HK-2 (cell line): ENCODE measurements at regions not wholly inside any gene's neighbourhood (a gene's known extent, or its start where the extent isn't known, plus 50 kb on each side); places are given as distances from the start of the nearest gene placed in this dataset.
"Not testable (repeated sequence)": the region's sequence is repeated elsewhere in the genome, so short reads cannot be mapped to it uniquely, and the experiment has no call there.

ENCODE experiments used
- DNase-seq: peaks from one replicate; pipeline ENCODE4 v3.0.0-alpha.2; 2018; ENCODE audit not compliant: unreplicated experiment

DNA sequence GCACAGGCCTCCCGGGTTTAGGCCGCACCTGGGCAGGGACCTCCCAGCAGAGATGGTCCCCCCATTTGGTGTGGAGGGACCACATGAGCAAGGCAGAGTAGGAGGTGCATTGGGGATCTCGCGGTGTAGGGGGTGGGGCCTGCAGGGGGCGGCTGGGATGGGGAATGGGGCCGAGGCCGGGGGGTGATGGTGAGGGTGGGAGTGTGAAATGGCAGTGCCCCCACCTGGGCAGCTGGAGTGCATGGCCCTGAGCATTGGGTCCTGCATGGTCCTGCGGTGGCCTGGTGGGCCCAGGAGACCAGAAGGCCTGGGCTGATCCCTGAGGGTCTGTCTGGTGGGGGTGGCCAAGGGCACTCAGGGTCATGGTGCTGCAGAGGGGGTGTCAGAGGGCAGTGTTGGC, 111.8 kb downstream of the KIF26A start:
- DNase-seq = no peak

DNA sequence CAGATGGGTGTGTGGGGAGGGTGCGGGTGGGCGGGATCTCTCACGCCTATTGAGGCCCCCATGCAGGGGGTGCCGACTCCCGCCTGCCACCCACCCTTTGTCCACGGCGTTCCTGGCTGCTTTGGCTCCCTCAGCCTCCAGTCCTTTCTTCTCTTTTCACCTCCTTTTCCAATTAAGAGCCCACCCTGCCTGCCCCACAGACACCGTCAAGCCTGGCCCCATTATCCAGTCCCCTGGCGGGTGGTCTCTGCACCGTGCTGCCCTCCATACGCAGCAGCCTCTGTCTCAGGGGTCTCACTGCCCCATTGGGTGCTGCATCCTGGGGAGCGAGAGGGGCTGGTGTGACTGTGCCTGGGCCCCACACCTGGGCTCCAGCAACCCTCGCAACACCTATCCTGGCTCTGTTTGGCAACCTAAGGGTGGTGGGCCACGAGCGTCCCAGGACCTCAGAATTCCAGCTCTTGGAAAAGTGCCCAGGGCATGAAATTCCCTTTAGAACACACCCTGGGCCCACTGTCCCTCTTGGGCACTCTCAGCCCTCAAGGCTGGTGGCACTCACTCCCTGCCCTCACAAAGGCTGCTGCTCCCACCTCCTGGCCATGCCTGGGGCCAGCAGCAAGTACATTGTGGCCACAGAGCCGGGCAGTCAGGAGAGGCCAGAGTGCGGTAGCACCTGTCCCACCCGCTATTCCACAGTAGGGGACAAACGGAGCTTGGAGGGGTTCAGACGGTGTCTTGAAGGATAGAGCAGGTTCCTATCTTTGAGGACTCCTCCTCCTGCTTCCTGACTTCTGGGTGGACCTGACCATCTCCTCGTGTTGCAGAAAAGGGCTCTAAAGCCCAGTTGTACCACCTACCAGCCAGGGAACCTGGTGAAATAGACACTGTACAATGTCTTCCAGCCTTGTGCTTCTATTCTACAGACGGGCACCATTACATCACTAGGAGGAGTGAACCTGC, 114.1 kb downstream of the KIF26A start:
- DNase-seq = no peak

DNA sequence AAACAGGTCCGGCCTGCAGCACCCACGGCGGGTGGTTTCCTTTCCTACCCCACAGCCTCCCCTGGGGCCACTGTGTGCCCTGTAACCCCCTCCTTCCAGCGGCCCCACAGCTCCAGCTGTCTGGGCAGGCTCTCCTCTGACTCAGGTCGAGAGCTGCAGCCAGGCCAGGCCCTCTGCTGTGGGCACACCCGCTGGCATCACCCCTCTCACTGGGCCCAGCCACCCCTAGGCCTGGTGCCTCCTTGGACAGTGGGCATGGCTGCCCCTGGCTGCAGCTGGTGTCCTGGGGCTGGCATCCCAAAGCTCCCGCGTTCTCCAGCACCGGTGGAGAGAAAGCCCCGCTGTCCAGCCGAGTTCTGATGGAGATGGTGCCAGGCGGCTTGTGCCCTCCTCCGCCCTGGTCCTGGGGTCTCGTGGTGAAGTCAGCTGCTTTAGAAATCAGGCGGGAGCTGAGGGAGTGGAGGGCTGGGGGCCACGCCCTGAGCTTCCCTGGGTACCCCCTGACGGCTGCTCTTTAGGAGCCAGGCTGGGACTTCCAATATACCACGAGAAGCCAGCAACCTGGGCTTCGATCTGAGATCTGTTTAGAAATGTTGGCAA, 114.9 kb downstream of the KIF26A start:
- DNase-seq = no peak

DNA sequence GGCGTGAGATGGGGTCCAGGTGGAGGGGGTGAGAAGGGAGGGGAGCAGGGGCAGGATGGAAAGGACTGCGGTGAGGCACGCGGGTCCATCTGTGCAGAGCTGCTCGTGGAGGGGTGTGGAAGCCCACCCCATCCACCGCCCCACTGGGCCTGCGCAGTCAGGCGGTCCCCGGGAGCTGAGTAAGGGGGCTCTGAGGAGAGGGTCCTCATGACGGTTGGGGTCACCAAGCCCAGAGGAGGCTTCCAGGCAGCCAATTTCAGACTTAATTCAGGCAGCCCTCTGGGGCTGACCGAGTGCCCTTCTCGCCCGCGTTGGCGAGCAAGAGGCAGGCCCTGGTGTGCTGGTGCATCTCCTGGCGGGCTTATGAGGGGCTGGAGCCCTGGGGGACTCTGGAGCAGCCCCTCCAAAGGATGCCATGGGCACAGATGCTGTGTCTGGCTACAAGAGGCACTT, 115.5 kb downstream of the KIF26A start:
- no peak for DNase-seq

DNA sequence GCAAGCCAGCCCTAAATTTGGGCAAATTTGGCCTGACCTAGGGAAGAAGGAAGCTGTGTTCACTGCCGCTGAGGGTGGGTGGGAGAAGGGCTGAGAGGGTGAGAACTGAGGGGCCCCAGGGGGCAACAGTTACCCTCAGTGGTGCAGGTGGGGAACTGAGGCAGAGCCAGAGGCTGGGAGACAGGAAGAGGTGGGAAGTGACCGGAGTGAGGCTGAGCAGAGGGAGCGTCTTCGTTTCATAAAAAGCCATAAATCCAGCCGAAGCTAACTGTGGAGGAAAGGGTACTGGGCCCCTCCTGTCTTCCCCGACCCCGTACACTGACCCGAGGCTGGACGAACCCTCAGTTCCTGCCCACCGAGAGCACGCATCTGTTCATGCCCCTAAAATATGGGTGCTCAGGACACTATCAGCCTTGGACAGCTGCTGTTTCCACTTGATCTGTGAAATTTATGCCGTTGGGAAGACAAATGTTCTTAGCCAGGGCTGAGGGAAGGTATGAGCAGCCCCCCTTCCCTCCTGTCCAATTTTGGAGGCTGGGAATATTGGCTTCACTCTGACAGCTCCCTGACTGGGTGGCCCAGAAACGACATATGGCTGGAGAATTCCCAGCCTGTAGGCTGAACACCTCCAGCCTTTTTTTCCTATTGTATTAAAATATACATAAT, 116.5 kb downstream of the KIF26A start:
- no peak for DNase-seq

DNA sequence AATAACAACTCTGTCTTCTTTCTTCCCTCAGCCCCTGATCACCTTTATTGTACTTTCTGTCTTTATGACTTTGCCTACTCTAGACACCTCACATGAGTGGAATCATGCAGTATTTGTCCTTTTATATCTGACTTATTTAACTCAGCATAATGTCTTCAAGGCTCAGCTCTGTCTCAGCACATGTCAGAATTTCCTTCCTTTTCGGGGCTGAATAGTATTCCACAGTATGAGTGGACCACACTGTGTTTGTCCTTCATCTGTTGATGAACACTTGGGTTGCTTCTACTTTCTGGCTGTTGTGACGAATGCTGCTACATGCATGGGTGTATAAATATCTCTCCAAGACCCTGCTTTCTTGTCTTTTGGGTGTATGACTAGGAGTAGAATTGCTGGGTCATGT, 117.6 kb downstream of the KIF26A start:
- DNase-seq = no peak

DNA sequence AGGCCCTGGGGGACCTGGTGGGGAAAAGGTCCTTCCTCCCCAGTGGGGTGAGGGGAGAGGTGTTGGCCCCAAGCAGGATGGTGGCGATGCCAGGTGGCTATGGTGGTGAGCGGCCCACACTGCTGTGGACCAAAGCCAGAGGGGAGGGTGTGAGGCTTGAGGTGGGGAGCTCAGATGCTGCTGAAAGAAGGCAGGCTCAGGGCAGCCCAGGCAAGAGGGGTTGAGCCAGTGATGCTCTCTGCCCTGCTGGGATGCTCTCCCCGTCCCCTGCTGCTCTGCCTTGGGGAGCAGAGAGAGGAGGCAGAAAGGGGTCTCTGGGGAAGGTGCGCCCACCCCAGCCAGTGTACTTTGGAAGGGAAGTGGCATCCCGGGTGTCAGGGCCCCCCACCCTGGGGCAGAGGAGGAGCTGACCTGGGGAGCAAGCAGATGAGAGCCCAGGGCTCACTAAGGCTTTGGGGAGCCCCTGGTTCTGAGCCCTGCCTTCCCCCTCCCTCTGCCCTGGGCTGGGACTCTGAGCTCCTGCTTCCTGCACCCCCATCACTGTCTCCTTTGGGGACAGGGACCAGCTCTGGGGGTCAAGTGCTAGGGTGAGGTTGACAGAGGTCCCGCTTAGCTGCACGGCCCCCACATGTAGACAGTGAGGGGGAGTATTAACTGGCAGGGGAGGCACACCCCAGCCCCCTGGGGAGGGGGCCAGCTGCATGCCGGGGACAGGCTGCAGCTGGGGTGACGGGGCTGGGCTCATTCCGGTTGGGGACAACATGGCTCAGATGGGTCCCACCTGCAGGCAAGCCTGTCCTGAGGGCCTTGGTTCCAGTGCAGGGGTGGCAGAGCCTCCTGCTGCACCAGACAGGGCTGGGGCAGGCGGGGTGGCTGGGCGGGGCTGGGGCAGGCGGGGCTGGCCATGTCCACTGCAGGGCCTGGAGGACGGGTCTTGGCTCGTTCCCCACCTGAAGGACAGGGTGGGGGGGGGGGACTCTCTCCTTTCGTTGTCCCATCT, 124.4 kb downstream of the KIF26A start:
- no peak for DNase-seq

DNA sequence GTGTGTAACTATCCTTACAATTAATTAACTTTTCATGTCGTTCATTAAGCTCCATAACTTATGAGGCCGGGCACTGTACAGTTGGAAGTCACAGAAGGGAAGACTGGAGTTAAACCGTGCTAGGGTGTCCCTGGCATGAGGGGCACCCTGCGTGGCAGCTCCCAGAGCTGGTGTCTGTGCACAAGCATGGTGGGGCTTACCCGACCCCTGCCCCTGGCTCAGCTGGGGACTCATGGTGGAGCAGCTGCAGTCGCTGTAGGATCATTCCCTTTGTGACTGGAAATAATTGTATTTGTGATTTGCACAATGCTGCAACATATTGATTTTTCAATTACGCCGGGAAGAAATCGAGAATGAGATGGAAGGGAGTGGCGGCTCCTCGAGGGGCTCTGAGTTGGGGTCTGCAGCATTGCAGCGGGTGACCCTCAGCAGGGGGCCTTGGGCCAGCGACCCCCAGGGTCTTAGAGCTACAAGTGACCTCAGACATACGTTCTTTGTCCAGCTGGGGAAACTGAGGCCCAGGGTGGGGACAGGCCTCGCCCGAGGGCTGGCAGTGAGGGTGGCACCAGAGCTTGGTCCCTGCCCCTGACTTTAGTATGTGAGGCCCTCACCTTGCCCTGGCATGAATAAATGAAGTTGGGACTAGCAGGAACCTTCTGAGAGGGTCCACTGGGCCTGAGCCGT, 125.4 kb downstream of the KIF26A start:
- DNase-seq = no peak

DNA sequence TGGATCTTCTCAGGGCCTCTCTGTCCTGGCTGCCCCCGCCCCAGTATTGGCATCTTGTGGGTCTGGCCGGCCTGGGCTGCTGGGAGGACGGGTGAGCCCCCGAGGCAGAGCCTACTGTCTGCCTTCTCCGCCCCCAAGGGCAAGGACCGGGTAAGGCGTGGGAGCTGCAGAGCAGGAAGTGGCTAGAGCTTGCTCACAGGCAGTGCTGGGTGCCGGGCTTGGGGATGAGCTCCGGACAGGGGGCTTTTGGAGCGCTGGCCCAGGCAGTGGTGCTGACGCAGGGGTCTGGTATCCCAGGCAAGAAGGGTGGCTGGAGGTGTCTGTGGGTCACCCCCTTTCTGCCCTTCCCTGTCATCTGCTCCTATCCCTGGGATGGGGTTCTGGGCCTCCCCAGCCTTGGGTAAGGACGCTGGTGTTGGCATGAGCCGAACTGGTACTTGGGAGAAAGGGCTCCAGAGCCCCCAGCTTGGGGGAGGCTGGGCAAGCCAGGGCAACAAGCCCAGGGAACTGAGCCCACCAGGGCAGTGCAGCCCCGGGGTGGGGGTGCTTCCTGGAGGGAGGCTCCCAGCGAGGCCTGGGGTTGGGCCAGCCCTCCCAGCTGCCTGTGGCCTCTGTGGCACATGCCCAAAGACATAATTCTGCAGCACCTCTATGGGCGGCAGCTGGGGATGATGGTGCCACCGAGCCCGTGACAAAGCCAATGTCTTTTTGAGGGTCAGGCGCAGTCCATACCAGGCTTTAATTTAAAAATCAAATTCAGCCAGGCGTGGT, 126.3 kb downstream of the KIF26A start:
- DNase-seq = no peak

DNA sequence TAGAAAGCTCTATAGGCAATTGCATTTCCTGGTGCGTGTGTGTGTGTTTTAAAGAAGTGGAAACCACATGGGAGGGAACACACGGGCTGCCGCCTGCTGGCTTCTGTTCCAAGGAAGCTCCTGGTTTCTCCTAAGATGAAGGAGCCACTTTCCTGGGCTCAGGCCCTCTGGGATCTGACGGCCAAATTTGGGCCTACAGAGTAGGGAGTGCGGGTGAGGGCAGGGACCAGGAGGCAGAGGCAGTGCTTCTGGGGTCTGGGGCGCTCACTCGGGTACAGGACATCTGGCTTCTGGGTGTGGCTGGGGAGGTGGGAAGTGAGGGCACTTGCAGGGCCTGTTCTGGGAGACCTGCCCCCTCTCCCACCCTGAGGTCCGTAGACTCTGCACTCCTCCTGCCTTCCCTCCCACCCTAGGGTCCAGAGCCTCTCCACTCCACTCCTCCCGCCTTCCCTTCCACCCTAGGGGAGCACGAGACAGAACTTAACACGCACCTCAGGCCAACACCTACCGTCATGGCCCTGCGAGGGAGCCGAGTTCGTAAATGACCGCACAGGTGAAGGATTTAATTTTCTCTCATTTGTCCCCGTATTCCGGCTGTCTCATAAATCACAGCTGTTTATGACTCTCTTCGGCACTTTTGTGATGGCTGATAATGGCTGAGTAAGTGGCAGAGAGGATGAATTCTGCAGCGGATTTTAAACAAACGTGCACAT, 127.7 kb downstream of the KIF26A start:
- no peak for DNase-seq

DNA sequence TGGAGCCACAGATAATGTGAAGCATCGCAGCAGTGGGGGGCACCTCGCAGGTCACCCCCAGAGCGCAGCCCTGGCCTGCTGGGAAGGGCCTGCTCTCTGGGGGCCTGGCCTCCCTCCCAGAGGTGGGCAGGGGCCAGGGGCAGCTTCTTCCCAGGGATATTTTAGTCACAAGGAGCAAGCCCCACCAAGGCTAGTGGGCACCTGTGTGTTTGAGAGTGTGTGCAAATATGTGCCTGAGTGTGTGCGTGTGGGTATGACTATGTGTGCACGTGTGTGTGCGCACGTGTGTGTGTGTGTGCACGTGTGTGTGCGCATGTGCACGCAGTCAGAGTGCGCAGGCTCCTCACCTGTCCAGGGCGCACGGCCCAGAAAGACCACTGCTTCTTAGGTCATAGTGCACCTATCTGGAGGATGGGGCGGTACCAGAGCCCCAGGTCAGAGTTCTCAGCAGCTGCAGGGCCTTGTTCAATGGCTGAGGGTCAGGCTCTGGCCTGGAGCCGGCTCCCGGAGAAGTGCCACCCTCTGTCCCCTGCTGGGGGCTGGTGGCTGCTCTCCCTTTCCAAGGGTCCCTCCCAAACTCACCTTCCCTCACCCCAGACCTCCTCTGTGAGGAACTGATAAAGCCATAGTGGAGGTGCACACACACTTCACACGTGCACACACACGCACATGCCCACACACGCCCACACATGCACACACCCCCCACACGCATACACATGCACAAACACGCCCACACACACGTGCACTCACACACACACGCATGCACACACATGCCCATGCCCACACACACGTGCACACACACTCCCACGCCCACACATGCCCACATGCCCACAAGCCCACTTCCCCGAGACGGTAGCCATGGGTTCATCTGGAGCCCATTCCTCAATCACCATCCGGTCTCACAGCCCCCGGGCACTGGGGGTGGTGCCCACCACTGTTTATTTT, 128.5 kb downstream of the KIF26A start:
- DNase-seq = no peak

DNA sequence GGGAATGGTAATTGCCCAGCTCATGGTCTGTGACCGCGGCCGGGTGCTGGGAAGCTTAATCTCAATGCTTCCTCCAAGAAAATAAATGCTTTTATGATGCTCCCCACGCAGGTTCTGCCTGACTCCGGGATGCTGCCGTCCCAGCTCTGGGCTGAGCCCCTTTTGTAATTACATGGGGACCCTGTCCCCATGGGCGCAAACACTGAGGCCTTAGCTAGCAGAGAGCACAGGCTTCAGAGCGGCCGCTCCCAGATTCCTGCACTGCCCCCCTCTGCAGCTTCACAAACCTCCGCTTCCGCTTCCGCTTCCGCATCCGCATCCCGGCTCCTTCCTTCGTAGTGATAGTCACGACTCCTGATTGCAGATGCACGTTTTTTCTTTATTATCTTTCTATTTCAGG, 129.5 kb downstream of the KIF26A start:
- no peak for DNase-seq

DNA sequence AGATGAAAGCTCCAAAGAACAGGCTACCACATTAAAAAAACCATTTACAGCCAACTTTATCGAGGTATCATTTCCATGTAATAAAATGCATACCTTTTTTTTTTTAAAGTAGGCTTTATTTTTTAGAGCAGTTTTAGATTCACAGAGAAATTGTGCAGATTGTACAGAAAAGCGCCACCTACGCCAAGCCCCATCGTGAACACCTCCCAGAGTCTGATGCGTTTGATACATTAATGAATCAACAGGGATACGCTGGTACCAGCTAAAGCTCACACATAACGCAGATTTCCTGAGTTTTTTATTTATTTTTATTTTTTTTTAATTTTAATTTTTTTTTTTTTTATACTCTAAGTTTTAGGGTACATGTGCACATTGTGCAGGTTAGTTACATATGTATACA, 129.9 kb downstream of the KIF26A start:
- DNase-seq = no peak

DNA sequence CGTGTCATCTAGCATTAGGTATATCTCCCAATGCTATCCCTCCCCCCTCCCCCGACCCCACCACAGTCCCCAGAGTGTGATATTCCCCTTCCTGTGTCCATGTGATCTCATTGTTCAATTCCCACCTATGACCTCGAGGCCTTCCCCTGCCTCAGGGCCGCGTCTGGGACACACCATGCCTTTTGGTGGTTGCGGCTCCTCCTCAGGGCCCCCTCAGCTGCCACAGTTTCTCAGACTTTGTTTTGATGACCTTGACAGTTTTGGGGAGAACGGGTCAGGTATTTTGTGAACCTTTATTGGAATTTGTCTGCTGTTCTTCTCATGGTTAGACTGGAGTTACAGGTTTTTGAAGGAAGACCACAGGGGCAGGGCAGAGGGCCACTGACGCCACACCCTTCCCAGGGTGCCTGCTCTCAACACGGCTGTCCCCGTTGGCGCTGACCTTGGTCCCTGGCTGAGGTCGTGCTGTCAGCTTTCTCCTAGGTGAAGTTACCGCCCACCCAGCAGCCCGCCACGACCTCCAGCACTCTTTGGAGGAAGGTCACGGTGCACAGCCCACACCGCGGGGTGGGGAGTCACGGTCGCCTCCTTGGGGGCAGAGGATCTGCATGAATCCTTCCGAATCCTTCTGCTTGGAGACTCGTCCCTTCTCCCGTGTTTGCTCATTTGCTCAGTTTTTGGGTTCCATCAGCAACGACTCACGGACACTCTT, 130.5 kb downstream of the KIF26A start:
- DNase-seq = no peak

DNA sequence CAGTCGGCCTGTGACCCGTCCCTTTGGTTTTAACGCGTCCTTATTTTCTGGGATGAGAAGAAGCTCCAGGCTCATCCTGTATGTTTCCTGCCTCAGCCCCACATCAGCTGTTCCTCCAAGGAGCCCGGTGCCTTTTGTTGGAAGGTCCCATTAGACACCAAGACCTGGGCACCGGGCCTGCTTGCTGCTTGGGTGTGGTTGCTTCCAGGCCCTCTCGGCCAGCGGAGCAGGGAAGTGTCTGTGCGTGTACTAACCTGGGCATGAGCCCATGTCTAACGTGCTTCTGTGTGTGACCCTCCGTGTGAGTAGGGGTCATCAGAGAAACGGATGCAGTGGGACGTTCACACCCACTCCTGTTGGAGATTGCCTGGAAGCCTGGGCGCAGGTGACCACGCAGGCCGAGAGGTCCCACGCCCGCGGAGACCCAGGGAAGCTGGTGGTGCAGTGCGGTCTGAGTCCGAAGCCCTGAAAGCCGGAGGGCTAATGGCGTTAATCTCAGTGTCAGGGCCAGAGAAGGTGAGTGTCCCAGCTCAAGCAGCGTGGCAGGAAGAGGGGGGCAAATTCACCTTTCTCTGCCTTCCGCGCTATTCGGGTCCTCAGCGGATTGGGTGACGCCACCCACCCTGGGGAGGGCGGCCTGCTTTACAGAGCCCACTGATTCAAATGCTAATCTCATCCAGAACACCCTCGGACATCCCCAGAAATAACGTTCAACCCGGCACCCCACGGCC, 131.3 kb downstream of the KIF26A start:
- not testable (repeated sequence) for DNase-seq

DNA sequence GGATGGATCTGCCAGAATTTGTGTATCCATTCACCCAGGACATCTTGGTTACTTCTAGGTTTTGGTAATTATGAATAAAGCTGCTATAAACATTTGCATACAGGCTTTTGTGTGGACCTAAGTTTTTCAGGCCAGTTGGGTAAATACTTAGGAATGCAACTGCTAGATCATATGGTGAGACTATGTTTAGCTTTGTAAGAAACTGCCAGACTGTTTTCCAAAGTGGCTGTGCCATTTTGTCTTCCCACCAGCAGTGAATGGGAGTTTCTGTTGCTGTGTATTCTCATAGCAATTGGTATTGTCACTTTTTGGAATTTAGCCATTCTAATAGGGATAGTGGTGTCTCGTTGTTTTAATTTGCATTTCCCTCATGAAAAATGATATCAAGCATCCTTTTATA, 133.0 kb downstream of the KIF26A start:
- DNase-seq = no peak

DNA sequence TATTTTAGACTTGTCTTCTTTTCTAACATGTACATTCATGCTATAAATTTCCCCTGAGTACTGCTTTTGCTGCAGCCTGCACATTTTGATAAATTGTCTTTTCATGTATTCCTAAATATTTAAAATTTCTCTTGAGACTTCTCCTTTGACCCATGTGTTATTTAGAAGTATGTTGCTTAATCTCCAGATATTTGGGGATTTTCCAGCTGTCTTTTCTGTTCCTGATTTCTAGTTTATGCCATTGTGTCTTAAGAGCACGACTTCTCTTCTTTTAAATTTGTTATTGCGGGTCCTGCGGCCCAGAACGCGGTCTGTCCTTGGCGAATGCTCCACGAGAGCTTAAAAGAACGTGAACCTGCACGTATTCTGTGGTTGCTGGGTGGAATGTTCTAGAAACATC, 136.4 kb downstream of the KIF26A start:
- DNase-seq = no peak
